ENCODE measurements at regions not wholly inside any gene's neighbourhood (a gene's known extent, or its start where the extent isn't known, plus 50 kb on each side); places are given as distances from the start of the nearest gene placed in this dataset.

DNA sequence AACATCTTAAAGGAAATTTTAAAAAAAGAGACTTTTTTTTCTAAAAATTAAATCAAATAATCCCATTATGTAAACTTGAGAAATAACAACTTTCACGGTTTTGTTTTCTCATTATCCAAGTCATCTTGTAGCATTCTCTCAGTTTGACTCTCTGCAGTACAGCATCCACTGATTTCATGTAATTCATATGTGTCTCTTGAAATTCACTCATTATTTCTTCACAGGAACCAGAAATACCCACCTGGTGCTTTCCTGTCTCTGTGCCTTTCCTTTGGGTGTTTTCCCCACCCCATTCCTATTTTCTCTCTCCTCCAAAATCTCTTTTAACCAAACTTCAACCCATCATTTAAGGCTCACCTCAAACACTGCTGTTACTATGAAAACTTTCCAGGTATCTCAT is 116.1 kb upstream of the STK17B start:
- no peak for TF ChIP-seq POLR2AphosphoS5 (IDR thresholded peaks at IDR 0.05; ENCODE audit: insufficient read depth in 1 of 2, low read depth in 1 of 2)
- TF ChIP-seq, protein P1, sequence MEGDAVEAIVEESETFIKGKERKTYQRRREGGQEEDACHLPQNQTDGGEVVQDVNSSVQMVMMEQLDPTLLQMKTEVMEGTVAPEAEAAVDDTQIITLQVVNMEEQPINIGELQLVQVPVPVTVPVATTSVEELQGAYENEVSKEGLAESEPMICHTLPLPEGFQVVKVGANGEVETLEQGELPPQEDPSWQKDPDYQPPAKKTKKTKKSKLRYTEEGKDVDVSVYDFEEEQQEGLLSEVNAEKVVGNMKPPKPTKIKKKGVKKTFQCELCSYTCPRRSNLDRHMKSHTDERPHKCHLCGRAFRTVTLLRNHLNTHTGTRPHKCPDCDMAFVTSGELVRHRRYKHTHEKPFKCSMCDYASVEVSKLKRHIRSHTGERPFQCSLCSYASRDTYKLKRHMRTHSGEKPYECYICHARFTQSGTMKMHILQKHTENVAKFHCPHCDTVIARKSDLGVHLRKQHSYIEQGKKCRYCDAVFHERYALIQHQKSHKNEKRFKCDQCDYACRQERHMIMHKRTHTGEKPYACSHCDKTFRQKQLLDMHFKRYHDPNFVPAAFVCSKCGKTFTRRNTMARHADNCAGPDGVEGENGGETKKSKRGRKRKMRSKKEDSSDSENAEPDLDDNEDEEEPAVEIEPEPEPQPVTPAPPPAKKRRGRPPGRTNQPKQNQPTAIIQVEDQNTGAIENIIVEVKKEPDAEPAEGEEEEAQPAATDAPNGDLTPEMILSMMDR (IDR thresholded peaks at IDR 0.05) = no peak

Data from vagina (tissue), 2 donors.